ENCODE measurements at regions not wholly inside any gene's neighbourhood (a gene's known extent, or its start where the extent isn't known, plus 50 kb on each side); places are given as distances from the start of the nearest gene placed in this dataset.

GRCh38 chr18:45227001-45227742 is 388.1 kb upstream of the SLC14A2 start:
- H3K27me3 ChIP-seq (ENCODE audit: insufficient read depth), result no peaks in the 10 kb centered on the region
- H3K36me3 ChIP-seq (replicated peaks in 1 of 2; ENCODE audit: control insufficient read depth in 1 of 2, insufficient read depth in 2 of 2, low read length in 1 of 2), result no peaks in the 10 kb centered on the region
- ChIA-PET POLR2A (no interaction called here), CTCF (interaction anchor here (1.0 kb wide), 1 partner anchor 14 kb away, joined by 3 read pairs; no protein-coding TSS in a partner anchor)
- no peak overlapping the region for H2AFZ ChIP-seq (ENCODE audit: low read depth)
- DNase-seq, result no peak
- H4K20me1 ChIP-seq (ENCODE audit: insufficient read depth), result no peaks in the 10 kb centered on the region
- TF ChIP-seq RAD21 (IDR thresholded peaks at IDR 0.05; ENCODE audit: low read length) (no peak), TAF1 (IDR thresholded peaks at IDR 0.05; ENCODE audit: borderline replicate concordance, low read depth, low read length) (no peak), TEAD4 (IDR thresholded peaks at IDR 0.05; ENCODE audit: borderline replicate concordance, insufficient read depth) (no peak), CHD2 (IDR thresholded peaks at IDR 0.05; ENCODE audit: low read length, partially characterized antibody) (no peak), USF2 (IDR thresholded peaks at IDR 0.05; ENCODE audit: borderline replicate concordance, low read depth, low read length) (no peak), TCF12 (IDR thresholded peaks at IDR 0.05) (no peak), MEF2A (IDR thresholded peaks at IDR 0.05; ENCODE audit: borderline replicate concordance, low read depth) (no peak), JUND (IDR thresholded peaks at IDR 0.05) (no peak), FOSL2 (IDR thresholded peaks at IDR 0.05; ENCODE audit: borderline replicate concordance, low read depth) (no peak), ZBTB33 (IDR thresholded peaks at IDR 0.05; ENCODE audit: borderline replicate concordance, low read depth) (no peak), PBX3 (IDR thresholded peaks at IDR 0.05) (no peak), MAX (IDR thresholded peaks at IDR 0.05; ENCODE audit: low read depth) (no peak), USF1 (IDR thresholded peaks at IDR 0.05; ENCODE audit: borderline replicate concordance, low read depth) (no peak), RCOR1 (IDR thresholded peaks at IDR 0.05; ENCODE audit: low read length) (no peak), EZH2phosphoT487 (IDR thresholded peaks at IDR 0.05; ENCODE audit: borderline replicate concordance, low read depth) (no peak), YY1 (IDR thresholded peaks at IDR 0.05; ENCODE audit: low read depth) (no peak), GATA2 (CRISPR knock-in tag; IDR thresholded peaks at IDR 0.05) (no peak)
- H3K27ac ChIP-seq (ENCODE audit: low read depth in 2 of 2, low read length in 1 of 2), result no peak overlapping the region
- H3K4me3 ChIP-seq (ENCODE audit: low read depth in 2 of 2, low read length in 1 of 2), result no peak overlapping the region
- no peak overlapping the region for H3K4me2 ChIP-seq
- H3K9me3 ChIP-seq, result no peaks in the 10 kb centered on the region
- H3F3A ChIP-seq (replicated peaks; ENCODE audit: insufficient read depth), result no peaks in the 10 kb centered on the region
- H3K4me1 ChIP-seq (ENCODE audit: control insufficient read depth in 1 of 2, insufficient read depth in 2 of 2, low read depth in 1 of 2, low read length in 1 of 2), result peaks cover 0 to 2% of the 10 kb centered on the region in 2 experiments; a peak in 1 of 4 replicates
- no peaks in the 10 kb centered on the region for H3K79me2 ChIP-seq (ENCODE audit: insufficient read depth)
- no peaks in the 10 kb centered on the region for H3K9me2 ChIP-seq
- 82% methylated on average over 1 of the region's 1 CpG for WGBS (ENCODE audit: low lambda C conversion rate)
- H3K9ac ChIP-seq, result no peak overlapping the region

Measured in SK-N-SH (cell line).